Hepatic stellate cell (primary cell): ENCODE measurements at regions not wholly inside any gene's neighbourhood (a gene's known extent, or its start where the extent isn't known, plus 50 kb on each side); places are given as distances from the start of the nearest gene placed in this dataset.
"Not testable (repeated sequence)": the region's sequence is repeated elsewhere in the genome, so short reads cannot be mapped to it uniquely, and the experiment has no call there.

Experiments used
- DNase-seq: peaks from one replicate; pipeline ENCODE4 v3.0.0; 2011; ENCODE audit warnings: low spot score

DNA sequence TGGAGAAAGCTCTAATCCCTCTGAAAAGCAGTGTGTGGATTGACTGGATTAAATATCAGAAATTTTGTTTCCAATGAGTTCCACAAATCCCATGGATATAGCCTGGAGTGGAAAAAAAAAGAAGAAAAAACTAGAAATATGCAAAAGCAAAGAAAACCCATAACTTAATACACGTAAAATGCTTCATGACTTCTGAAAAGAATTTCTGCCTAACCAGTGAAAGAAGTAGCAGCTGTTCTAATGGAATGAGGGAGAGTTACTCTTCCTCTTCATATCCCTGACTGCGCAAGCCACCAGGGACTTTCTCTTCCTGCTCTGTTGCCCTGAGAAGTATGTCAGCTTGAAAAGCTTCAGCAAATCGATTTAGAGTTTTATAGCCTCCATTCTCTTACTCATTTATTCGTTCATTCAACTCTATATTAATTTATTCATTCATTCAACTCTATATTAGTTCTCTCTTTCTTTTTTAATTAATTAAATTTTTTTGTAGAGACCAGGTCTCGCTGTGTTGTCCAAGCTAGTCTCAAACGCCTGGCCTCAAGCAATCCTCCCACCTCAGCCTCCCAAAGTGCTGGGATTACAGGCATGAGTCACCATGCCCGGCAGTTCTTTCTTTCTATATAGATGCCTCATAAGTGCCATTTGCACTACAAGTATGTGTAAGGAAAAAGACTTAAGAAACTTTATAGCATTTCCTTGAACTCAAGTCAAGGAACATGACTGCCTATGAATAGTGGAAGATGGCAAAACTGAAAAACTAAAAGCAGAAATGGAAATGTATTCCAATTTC, 447.3 kb upstream of the NRP1 start:
- DNase-seq = no peak

DNA sequence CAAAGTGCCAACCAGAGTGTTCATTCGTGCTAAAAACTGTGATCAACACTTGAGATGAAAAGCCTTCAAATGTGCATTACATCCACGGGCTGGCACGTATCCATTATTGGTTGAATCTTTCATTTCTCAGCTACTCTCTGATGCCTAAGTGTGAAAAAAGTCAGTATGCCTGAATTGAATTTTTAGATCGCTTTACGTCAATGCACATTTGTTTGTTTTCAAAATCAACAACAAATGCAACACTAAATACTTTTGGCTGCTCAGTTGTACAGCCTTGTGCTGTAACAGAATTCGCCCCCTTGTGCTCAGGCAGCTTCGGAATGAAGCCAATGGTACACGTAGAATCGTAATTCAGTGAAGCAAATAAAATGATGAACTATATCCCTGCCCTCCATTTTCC, 446.5 kb upstream of the NRP1 start:
- no peak for DNase-seq

DNA sequence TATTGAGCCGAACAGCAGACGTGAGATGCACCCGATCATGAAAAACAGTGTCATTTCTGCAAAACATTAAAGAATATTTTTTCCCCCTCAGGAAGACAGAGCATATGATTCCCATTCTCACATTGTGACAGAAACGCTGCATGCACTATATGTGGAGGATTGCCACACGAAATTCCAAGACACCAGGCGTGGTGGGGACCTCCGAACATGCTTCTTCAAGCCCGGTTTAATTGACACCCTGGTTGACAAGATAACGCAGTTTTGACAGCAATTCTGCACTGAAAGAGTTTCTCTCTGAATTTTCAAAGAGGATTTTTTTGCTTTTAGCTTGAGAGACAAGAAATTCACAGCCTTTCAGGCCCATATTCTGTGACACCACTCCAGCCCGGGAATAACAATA, 442.8 kb upstream of the NRP1 start:
- no peak for DNase-seq

DNA sequence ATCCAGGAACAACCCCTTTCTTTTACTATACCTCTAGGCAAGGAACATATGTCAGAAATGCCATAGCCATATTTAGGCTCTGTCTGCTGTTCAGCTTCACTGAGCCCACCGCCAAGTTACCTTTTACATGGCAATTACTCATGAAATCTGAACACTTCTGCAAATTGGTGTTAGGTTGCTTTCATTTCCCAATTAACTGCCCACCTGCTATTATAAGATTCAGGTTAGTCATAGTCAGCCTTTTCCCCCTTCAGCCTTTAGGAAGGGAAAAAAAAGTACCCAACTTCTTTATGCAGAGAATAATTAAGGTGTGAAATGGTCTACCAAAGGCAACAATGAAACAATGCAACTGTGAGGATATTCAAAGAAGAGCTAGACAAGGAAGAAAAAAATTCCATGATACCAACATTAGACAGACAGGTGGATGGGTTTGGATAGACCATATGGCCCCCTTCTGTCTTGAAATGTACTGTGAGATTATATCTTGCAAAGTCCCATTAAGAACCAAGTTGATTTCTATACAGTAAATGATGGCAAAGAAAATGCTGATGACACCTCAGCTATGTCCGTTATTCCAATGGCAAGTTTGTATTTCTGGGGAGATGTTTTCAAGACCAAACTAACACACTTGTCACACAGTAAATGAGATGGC, 442.1 kb upstream of the NRP1 start:
- DNase-seq = no peak

DNA sequence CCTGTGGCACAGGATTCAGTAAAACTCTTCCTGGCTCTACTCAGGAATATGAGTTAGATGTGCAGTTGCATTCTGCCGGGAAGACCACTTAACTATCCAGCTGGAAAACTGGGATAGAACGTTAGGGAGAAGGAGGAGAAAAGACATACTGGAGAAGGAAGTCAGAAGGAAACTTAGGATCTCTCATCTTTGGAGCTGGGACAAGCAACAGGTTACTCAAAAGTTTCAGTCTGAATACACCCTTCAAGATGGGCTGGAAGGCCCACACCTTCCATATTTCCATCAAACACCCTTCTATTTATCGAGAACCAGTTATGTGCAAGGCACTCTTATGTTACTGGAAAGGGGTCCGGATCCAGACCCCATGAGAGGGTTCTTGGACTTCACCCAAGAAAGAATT, 440.4 kb upstream of the NRP1 start:
- DNase-seq = no peak

DNA sequence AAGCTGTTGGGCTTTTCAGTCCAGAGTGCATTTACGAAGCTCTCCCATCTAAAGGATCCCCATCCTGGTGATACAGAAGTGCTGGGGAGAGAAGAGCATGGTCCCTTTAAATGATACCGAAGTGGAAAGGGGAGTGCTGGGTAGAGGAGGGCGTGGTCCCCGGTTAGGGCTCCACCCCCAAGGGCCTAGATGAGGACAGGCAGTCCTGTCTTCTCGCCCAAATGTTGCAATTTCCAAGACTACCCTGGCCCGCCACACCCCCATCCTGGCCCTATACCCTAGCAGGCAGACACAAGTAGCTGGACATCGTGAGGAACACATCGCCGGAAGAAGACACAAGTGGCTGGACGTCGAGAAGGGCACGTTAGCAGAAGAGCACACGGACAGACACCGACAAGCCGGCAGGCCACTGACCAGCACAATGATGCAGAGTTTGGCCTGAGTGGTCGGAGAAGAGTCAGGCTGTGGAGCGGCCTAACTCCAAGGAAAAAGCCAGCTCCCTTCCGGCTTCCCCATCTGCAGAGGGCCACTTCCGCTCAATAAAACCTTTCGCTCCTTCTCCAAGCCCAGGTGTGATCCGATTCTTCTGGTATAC, 439.5 kb upstream of the NRP1 start:
- no peak for DNase-seq

DNA sequence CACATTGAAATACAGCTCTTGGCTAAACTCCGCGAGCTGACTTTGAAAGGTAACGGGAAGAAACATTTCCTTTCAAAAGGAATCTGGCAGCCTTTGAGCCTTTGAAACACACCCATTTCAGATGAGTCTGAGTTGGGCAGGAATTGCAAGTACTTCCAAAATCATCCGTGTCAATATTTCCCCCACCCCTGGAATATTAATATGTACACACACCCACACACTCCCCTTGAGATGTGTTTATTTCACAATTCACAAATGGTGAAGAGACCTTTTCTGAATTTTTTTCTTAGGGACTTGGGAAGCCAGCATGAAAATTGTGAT, 438.7 kb upstream of the NRP1 start:
- DNase-seq = no peak

DNA sequence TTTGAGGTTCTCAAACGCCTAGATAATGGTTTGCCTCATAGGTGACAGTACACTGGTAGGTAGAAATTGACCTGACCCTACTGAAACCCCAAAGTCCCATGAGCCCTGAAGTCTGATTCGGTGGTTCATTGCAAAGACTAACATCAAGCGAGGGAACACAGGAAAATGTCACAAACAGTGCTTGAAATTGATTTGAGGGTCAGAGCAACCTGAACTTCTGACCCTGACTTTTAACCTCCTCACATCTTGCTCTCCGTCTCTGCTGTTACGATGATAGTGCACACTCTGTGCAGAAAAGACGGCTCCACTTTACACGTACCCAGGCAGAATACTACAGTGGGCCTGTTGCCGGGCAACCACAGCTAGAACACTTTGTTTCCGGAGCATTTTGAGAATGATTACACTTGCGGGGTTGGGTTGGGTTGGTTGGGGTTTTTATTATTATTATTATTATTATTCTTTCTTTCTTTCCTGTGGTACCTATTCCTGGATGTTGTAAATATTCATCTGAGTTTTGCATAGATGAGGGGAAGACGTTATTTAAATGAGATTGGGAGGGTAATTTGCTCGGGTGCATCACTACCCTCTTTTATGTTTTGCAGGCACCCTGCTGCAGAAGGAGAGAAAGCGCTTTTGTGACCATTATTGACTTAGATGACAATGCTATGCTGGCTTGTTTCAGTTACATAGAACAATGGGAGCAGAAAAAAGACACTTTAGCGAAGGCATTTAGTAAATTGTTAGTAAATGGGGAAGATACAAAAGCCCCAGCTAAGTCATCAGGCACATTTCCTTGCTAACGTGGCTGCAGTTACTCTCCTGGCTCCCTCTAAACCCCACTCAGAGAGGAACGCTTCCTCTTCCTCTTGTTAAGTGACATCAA, 438.1 kb upstream of the NRP1 start:
- DNase-seq = no peak

DNA sequence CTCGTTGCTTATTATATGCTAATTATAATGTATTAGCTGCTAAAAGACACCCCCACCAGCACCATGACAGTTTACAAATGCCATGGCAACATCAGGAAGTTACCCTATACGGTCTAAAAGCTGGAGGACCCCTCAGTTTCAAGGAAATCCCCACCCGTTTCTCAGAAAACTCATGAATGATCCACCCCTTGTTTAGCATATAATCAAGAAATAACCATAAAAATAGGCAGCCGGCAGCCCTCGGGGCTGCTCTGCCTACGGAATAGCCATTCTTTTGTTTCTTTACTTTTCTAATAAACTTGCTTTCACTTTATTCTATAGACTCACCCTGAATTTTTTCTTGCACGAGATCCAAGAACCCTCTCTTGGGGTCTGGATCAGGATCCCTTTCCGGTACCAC, 437.4 kb upstream of the NRP1 start:
- not testable (repeated sequence) for DNase-seq

DNA sequence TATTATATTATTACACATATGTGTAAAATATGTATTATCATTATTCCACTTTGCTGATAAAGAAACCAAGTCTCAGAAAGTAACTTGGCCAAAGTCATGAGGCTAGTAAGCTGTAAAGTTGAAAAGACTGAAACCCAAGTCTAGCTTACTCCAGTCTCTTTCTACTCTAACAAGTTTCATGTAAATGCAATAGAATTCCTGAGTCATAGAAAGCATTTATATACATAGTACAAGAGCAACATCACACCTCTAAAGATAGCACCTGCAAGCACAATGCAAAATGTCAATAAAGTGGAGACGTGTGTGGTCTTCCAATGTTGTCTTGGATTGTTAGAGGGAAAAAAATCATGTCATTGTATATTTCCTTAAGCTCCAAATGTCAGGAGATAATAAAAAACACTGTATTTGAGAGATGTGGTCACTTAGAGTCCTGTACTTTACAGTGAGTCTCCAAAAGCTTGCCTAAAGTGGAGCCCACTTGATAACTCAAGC, 430.3 kb upstream of the NRP1 start:
- no peak for DNase-seq

DNA sequence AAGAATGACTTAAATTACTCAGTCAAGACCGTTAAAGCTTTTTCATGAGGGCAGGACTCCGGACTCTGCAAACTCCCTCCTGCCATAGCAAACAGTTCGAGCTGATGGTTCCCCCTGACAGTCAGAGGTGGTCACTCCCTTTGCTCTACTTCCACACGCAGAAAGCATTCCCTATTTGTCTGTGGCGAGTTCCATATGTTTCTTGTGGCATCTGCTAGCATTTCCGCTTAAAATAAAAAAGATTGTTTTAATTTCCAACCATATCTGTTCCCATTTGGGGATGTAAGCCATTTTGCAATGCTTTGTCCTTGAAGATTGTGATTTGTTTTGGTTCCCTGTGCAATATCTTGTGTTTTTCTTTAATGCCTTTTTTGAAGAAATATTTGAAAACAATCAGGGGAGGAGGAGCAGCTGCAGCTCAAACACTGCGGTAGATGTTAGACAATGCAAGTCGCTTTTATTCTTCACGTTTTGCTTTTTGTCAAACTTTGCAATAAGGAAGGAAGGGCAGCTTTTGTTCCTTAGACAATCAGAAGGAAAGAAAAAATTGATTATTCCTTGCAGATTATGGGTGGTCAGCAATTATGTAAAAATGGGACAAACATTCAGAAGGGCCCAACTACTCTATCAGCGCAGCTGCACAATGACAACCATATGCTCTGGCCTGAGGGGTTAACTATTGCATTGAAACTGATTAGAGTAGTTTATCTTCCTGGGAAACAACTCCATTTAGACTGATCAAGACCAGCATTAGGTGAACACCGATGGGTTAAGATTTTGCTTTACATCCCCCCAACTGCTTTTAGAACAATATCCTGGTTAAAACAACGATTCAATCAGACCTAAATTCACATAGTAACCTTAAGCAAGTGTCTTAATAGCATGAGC, 425.8 kb upstream of the NRP1 start:
- DNase-seq = no peak

DNA sequence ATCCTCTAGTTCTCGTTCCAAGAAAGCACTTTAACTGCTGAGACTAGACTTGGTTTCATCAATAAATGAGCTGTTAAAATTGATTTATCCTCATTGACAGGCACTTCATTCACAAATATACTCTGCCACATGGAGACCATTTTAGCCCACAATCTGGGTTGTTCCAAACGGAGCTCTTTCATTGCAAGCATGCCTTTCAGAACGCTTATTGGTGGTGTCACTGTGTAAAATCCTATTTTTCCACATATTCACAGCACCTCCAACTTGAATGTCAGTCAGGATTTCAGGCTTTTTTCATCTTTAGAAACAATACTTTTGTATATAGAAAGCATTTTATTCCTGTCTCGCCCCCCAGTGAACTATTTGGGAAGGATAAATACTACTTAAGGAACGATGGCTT, 424.7 kb upstream of the NRP1 start:
- DNase-seq = no peak

DNA sequence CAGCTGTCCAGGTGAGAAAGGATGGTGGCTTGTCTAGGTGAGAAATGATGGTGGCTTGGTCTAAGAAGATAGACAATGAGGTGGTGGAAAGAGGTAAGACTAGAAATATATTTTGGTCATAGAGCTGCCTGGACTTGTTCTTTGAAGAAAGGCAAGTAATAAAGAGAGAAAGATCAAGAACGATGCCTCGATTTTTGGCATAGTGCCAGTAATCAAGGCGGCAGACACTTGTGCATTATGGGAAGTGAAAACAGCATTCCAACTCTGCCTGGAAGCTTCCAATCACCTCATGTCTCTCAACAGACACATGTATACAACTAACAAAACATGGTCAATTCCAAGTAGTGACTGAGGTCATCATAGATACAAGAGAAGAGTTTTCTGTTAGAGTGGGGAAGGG, 423.8 kb upstream of the NRP1 start:
- DNase-seq = no peak

DNA sequence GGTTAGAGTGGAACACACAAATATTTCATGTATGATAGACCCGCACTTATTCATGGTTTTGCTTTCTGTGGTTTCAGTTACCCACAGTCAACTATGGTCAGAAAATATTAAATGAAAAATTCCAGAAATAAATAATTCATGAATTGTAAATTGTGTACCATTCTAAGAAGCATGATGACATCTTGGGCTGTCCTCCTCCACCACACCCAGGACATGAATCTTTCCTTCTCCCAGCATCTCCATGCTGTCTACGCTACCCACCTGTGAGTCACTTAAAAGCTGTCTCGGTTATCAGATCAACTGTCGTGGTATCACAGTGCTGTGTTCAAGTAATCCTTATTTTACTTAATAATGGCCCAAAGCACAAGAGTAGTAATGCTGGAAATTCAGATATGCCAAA, 419.6 kb upstream of the NRP1 start:
- no peak for DNase-seq

DNA sequence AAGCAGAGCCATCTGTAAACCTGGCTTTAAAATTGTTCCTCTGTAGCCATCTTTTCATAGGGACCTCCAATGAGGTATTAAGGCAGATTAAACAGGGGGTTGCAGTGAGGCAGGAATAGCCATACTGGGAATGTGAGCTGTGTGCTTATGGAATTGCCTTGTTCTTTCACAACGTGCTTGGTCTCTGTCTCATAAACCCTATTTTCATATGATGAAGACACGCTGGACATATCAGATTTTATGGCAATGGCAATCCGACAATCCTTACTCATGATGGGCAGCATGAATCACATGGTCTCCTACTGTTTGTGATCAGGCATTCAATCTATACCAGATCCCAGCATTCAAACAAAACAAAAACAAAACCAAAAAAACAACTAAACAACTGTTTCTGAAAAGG, 418.9 kb upstream of the NRP1 start:
- DNase-seq = no peak

DNA sequence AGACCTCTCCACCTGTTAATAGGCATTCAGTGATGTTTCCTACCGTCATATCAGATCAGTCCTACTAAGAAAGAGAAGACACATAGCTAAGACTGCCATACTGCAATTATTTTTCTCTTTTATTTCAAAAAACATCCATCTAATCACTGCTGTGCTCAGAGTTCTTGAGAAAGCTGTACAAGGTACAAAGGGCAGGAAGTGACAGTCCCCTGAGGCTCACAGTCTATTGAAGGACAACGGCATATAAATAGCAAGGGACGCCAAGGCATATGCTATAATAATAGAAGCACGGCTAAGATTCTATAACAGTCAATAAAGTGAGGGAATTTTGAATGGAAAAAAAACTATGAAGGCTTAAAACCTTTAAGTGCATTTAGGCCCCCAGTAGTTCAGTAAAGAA, 415.3 kb upstream of the NRP1 start:
- no peak for DNase-seq

DNA sequence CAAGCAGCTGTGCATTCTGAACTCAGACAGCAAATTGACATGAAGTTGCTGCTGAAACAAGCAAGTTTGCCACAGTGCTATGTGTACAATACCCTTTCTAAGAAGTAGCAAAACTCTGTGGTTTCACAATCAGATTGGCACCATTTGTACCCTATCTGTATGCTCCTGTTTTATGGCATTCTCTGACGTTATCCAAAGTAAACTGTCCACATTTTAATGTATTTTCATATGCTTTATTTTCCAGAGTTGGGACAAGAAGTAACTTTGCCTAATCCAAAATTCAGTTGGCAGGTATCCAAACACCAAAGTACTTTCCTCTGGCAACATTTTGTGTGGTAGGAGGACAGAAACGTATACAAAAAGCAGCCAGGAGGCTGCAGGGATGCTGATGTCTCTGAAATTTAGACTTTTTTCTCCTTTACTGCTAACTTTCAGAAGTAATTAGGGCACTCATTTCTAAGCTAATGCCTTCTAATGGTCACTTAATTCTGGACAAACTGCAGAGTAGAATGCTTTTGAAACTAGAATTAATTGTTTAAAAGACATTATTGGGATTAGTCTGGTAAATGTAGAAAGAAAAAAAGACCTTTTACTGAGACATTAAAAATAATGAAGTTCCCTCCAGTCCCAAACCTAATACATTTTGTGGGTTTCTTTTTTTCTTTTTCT, 414.7 kb upstream of the NRP1 start:
- no peak for DNase-seq

DNA sequence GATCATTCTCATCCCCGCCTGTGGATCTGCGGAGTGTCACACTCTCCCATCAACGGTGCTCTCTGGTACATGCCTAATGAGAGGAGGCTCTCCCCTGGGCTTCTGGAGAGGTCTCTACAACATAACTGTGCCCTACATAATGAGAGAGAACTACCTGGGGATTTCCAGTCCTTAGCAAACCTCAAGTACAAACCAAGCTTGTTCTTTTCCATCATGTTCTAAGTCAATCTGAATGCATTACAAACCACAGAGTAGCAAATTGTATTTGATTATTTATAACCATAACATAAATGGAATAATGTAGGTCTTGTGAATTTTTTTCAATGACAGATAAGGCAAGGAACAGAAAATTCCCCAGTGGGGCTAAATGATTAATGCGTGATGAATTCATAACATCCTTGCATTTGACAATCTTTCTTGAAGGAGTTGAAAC, 412.4 kb upstream of the NRP1 start:
- DNase-seq = peak; percentile 1

DNA sequence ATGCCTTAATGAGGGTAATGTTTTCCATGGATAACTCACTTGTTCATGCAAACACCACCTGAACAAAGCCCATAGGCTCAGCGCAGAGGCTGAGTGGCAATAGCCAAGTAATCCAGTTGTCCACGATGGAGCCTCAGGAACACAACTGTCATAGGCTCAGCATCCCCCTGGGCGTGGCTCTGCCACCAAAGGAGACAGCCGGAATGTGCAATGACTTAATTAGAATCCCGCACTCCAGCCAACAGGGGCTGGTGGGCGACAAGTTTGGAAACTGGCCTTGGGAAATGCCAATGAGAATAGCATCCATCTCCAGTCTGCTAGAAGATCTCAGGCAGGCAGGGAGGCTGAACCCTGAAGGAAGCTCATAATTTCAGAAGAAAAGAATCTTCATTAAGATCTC, 411.7 kb upstream of the NRP1 start:
- DNase-seq = no peak

DNA sequence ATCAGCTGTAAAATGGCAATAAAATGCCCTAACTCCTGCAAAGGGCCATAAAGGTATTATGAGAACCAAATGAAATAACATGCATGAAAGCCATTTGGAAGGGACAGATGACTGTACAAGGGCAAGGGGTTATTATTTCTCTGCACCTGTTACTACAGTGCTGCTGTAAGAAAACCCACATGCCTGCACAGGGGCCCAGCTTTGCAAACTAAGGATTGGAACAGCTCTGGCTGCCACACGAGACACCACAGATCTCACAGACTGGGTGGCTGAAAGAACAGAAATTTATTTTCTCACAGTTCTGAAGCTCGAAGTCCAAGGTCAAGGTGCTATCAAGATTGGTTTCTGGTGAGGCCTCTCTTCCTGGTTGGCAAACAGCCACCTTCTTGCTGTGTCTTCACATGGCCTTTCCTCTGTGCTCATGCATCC, 409.0 kb upstream of the NRP1 start:
- DNase-seq = no peak

DNA sequence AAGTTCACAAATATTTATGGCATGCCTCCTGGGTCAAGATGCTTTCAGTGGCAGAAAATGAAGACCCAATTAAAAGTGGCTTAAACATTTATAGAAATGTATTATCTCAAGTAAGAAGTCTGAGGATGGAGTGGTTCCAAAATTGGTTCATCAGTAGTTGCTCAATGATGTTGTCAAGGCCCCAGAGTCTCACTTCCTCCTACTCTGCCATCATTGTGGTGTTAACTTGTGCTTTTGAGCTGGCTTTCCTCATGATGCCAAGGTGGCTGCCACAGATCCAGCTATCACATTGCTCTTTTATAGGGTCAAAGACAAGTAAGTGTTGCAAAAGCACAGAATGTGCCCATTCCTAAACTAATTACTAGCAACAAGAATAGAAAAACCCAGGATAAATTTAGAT, 404.6 kb upstream of the NRP1 start:
- DNase-seq = no peak
